Esophagus muscularis mucosa (tissue), 3 donors: ENCODE measurements at regions not wholly inside any gene's neighbourhood (a gene's known extent, or its start where the extent isn't known, plus 50 kb on each side); places are given as distances from the start of the nearest gene placed in this dataset.

Experiments
- CTCF ChIP-seq, 3 experiments: fragments of 200-600 bp in 2 of 3; fragments of 450-650 bp in 1 of 3; sonication (generic) in 2 of 3; IDR thresholded peaks; one replicate each; pipeline ENCODE4 v1.5.1; 2017 to 2019; ENCODE audit warnings: antibody characterized with exemption in 3 of 3, mild to moderate bottlenecking in 2 of 3, moderate library complexity in 1 of 3
- POLR2A ChIP-seq: fragments of 450-650 bp; IDR thresholded peaks from one replicate; pipeline ENCODE4 v1.6.1; 2017; ENCODE audit warnings: antibody characterized with exemption, moderate library complexity, mild to moderate bottlenecking, low read depth
- POLR2AphosphoS5 ChIP-seq, 2 donors: sonication (generic); formaldehyde crosslinking; IDR thresholded peaks; one replicate each; pipeline ENCODE4 v1.6.1; 2017; ENCODE audit warnings: antibody characterized with exemption in 2 of 2

- TF ChIP-seq CTCF (IDR thresholded peaks at IDR 0.05) (no peak), POLR2A (no peak), POLR2AphosphoS5 (IDR thresholded peaks at IDR 0.05) (no peak)
These were observed 479.1 kb downstream of the MBD2 start for GRCh38 chr18:53745224-53745967.
